ENCODE measurements at regions not wholly inside any gene's neighbourhood (a gene's known extent, or its start where the extent isn't known, plus 50 kb on each side); places are given as distances from the start of the nearest gene placed in this dataset.
"Not testable (repeated sequence)": the region's sequence is repeated elsewhere in the genome, so short reads cannot be mapped to it uniquely, and the experiment has no call there.

DNA sequence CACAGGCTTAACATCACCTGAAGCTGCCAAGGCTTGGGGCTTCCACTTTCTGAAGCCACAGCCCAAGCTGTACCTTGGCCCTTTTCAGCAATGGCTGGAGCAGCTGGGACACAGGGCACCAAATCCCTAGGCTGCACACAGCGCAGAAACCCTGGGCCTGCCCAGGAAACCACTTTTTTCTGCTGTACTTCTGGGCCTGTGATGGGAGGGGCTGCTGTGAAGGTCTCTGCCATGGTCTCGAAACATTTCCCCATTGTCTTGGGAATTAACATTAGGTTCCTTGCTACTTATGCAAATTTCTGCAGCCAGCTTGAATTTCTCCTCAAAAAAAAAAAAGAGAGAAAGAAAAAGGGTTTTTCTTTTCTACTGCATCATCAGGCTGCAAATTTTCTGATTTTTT is 219.1 kb downstream of the RPL10L start:
- Histone ChIP-seq H2AFZ (ENCODE audit: low read length) (peak overlapping the region; percentile 53), H2AK5ac (ENCODE audit: low read depth, low read length) (no peak overlapping the region), H3K9ac (ENCODE audit: low read depth, low read length, poor library complexity) (no peak overlapping the region), H3K27ac (replicated peaks; ENCODE audit: low read length) (no peak overlapping the region), H3K79me1 (ENCODE audit: low read depth, low read length) (no peaks in the 10 kb centered on the region), H3K36me3 (replicated peaks in 1 of 2; ENCODE audit: control insufficient read depth in 2 of 2, insufficient read depth in 2 of 2, low read length in 2 of 2) (no peaks in the 10 kb centered on the region), H3K23ac (ENCODE audit: low read depth, low read length, poor library complexity) (no peak overlapping the region), H2BK15ac (ENCODE audit: low read length) (no peak overlapping the region), H3K18ac (ENCODE audit: low read length) (no peak overlapping the region), H3K4ac (ENCODE audit: low read length) (no peak overlapping the region), H4K91ac (ENCODE audit: low read depth, low read length, poor library complexity) (no peak overlapping the region), H2BK120ac (ENCODE audit: low read depth, low read length) (no peak overlapping the region), H3K27me3 (ENCODE audit: control insufficient read depth in 3 of 3, insufficient read depth in 3 of 3, low read depth in 1 of 3, low read length in 3 of 3) (no peaks in the 10 kb centered on the region), H3K4me2 (ENCODE audit: insufficient read depth, low read length, poor library complexity, severe bottlenecking) (no peak overlapping the region), H2BK12ac (ENCODE audit: low read length) (no peak overlapping the region), H3K4me1 (ENCODE audit: control insufficient read depth in 2 of 2, insufficient read depth in 1 of 2, low read depth in 1 of 2, low read length in 2 of 2) (no peaks in the 10 kb centered on the region), H3K9me3 (replicated peaks in 1 of 2; ENCODE audit: control insufficient read depth in 2 of 2, insufficient read depth in 1 of 2, low read depth in 1 of 2, low read length in 2 of 2) (no peaks in the 10 kb centered on the region), H2BK5ac (ENCODE audit: low read length) (no peak overlapping the region), H3K4me3 (ENCODE audit: low read length in 2 of 2) (no peak overlapping the region), H4K8ac (ENCODE audit: low read depth, low read length) (no peak overlapping the region), H3K14ac (ENCODE audit: low read length) (no peak overlapping the region)
- no peak for DNase-seq (ENCODE audit: low spot score)
- no CpG with 5 or more reads among the region's 2 CpGs for WGBS, 2 donors (ENCODE audit: extremely low coverage in 2 of 2, insufficient read length in 2 of 2, insufficient replicate concordance in 1 of 2)

DNA sequence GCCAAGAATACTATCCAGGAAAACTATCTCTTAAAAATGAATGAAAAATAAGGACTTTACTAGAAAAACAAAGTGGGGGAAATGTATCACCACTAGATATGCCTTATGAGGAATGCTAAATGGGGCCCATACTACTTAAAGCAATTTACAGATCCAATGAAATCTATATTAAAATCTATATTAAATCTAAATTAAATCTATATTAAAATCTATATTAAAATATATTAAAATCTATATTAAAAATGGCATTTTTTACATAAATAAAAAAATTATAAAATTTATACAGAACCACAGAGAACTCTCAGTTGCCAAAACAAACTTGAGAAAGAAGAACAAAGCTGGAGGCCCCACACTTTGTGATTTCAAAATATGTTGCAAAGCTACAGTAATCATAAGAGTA is 234.5 kb downstream of the RPL10L start:
- DNase-seq (ENCODE audit: low spot score), result no peak
- H3K18ac ChIP-seq (ENCODE audit: low read length), result no peak overlapping the region
- H2AK5ac ChIP-seq (ENCODE audit: low read depth, low read length), result no peak overlapping the region
- H2BK15ac ChIP-seq (ENCODE audit: low read length), result no peak overlapping the region
- H4K8ac ChIP-seq (ENCODE audit: low read depth, low read length), result no peak overlapping the region
- no peaks in the 10 kb centered on the region for H3K4me1 ChIP-seq (ENCODE audit: control insufficient read depth in 2 of 2, insufficient read depth in 1 of 2, low read depth in 1 of 2, low read length in 2 of 2)
- H3K9me3 ChIP-seq (replicated peaks in 1 of 2; ENCODE audit: control insufficient read depth in 2 of 2, insufficient read depth in 1 of 2, low read depth in 1 of 2, low read length in 2 of 2), result peaks cover 0 to 17% of the 10 kb centered on the region in 2 donors
- H2AFZ ChIP-seq (ENCODE audit: low read length), result no peak overlapping the region
- H3K23ac ChIP-seq (ENCODE audit: low read depth, low read length, poor library complexity), result no peak overlapping the region
- no peak overlapping the region for H3K14ac ChIP-seq (ENCODE audit: low read length)
- no peak overlapping the region for H3K9ac ChIP-seq (ENCODE audit: low read depth, low read length, poor library complexity)
- no peak overlapping the region for H2BK120ac ChIP-seq (ENCODE audit: low read depth, low read length)
- H3K4me3 ChIP-seq (ENCODE audit: low read length in 2 of 2), result no peak overlapping the region
- no peak overlapping the region for H3K4me2 ChIP-seq (ENCODE audit: insufficient read depth, low read length, poor library complexity, severe bottlenecking)
- no peak overlapping the region for H4K91ac ChIP-seq (ENCODE audit: low read depth, low read length, poor library complexity)
- H3K27ac ChIP-seq (replicated peaks; ENCODE audit: low read length), result no peak overlapping the region
- H3K27me3 ChIP-seq (ENCODE audit: control insufficient read depth in 3 of 3, insufficient read depth in 3 of 3, low read depth in 1 of 3, low read length in 3 of 3), result no peaks in the 10 kb centered on the region
- H3K36me3 ChIP-seq (replicated peaks in 1 of 2; ENCODE audit: control insufficient read depth in 2 of 2, insufficient read depth in 2 of 2, low read length in 2 of 2), result no peaks in the 10 kb centered on the region
- no peak overlapping the region for H3K4ac ChIP-seq (ENCODE audit: low read length)
- H2BK12ac ChIP-seq (ENCODE audit: low read length), result no peak overlapping the region
- H2BK5ac ChIP-seq (ENCODE audit: low read length), result no peak overlapping the region
- H3K79me1 ChIP-seq (ENCODE audit: low read depth, low read length), result no peaks in the 10 kb centered on the region

- Histone ChIP-seq H3K4ac (ENCODE audit: low read length) (no peak overlapping the region), H3K79me1 (ENCODE audit: low read depth, low read length) (no peaks in the 10 kb centered on the region), H3K4me3 (ENCODE audit: low read length in 2 of 2) (no peak overlapping the region), H3K9me3 (replicated peaks in 1 of 2; ENCODE audit: control insufficient read depth in 2 of 2, insufficient read depth in 1 of 2, low read depth in 1 of 2, low read length in 2 of 2) (no peaks in the 10 kb centered on the region), H4K8ac (ENCODE audit: low read depth, low read length) (no peak overlapping the region), H2BK15ac (ENCODE audit: low read length) (no peak overlapping the region), H3K36me3 (replicated peaks in 1 of 2; ENCODE audit: control insufficient read depth in 2 of 2, insufficient read depth in 2 of 2, low read length in 2 of 2) (no peaks in the 10 kb centered on the region), H3K23ac (ENCODE audit: low read depth, low read length, poor library complexity) (no peak overlapping the region), H3K27ac (replicated peaks; ENCODE audit: low read length) (no peak overlapping the region), H3K14ac (ENCODE audit: low read length) (no peak overlapping the region), H3K27me3 (ENCODE audit: control insufficient read depth in 3 of 3, insufficient read depth in 3 of 3, low read depth in 1 of 3, low read length in 3 of 3) (no peaks in the 10 kb centered on the region), H3K9ac (ENCODE audit: low read depth, low read length, poor library complexity) (no peak overlapping the region), H2BK120ac (ENCODE audit: low read depth, low read length) (no peak overlapping the region), H3K4me1 (ENCODE audit: control insufficient read depth in 2 of 2, insufficient read depth in 1 of 2, low read depth in 1 of 2, low read length in 2 of 2) (peaks cover 0 to 32% of the 10 kb centered on the region in 2 donors), H3K4me2 (ENCODE audit: insufficient read depth, low read length, poor library complexity, severe bottlenecking) (no peak overlapping the region), H2AK5ac (ENCODE audit: low read depth, low read length) (no peak overlapping the region), H3K18ac (ENCODE audit: low read length) (no peak overlapping the region), H2BK12ac (ENCODE audit: low read length) (no peak overlapping the region), H4K91ac (ENCODE audit: low read depth, low read length, poor library complexity) (no peak overlapping the region), H2BK5ac (ENCODE audit: low read length) (no peak overlapping the region), H2AFZ (ENCODE audit: low read length) (no peak overlapping the region)
- WGBS, 2 donors (ENCODE audit: extremely low coverage in 2 of 2, insufficient read length in 2 of 2, insufficient replicate concordance in 1 of 2), result no CpG with 5 or more reads among the region's 2 CpGs
- no peak for DNase-seq (ENCODE audit: low spot score)
Measured at GRCh38 chr14:46404865-46405811, 246.4 kb downstream of the RPL10L start.

GRCh38 chr14:46402001-46402690 is 249.4 kb downstream of the RPL10L start:
- not testable (repeated sequence) for H3K14ac ChIP-seq (ENCODE audit: low read length); DNase-seq (ENCODE audit: low spot score); H4K91ac ChIP-seq (ENCODE audit: low read depth, low read length, poor library complexity); H3K4me2 ChIP-seq (ENCODE audit: insufficient read depth, low read length, poor library complexity, severe bottlenecking); H3K4ac ChIP-seq (ENCODE audit: low read length); H4K8ac ChIP-seq (ENCODE audit: low read depth, low read length); H3K9me3 ChIP-seq (replicated peaks in 1 of 2; ENCODE audit: control insufficient read depth in 2 of 2, insufficient read depth in 1 of 2, low read depth in 1 of 2, low read length in 2 of 2); H2BK12ac ChIP-seq (ENCODE audit: low read length); H2BK15ac ChIP-seq (ENCODE audit: low read length); H3K27me3 ChIP-seq (ENCODE audit: control insufficient read depth in 3 of 3, insufficient read depth in 3 of 3, low read depth in 1 of 3, low read length in 3 of 3); H3K27ac ChIP-seq (replicated peaks; ENCODE audit: low read length); H2BK120ac ChIP-seq (ENCODE audit: low read depth, low read length); H3K9ac ChIP-seq (ENCODE audit: low read depth, low read length, poor library complexity); H2BK5ac ChIP-seq (ENCODE audit: low read length); H3K23ac ChIP-seq (ENCODE audit: low read depth, low read length, poor library complexity); H2AK5ac ChIP-seq (ENCODE audit: low read depth, low read length); H2AFZ ChIP-seq (ENCODE audit: low read length); H3K79me1 ChIP-seq (ENCODE audit: low read depth, low read length); H3K4me3 ChIP-seq (ENCODE audit: low read length in 2 of 2); H3K36me3 ChIP-seq (replicated peaks in 1 of 2; ENCODE audit: control insufficient read depth in 2 of 2, insufficient read depth in 2 of 2, low read length in 2 of 2); H3K18ac ChIP-seq (ENCODE audit: low read length)
- WGBS, 2 donors (ENCODE audit: extremely low coverage in 2 of 2, insufficient read length in 2 of 2, insufficient replicate concordance in 1 of 2), result no CpG with 5 or more reads among the region's 18 CpGs
- H3K4me1 ChIP-seq (ENCODE audit: control insufficient read depth in 2 of 2, insufficient read depth in 1 of 2, low read depth in 1 of 2, low read length in 2 of 2), result peaks cover 0 to 30% of the 10 kb centered on the region in 2 donors

Measured in neuronal stem cell (in vitro differentiated cells).